DOHH2 (cell line): ENCODE measurements at regions not wholly inside any gene's neighbourhood (a gene's known extent, or its start where the extent isn't known, plus 50 kb on each side); places are given as distances from the start of the nearest gene placed in this dataset.
A peak's percentile ranks its signal among the peaks of the same experiment; 100 is the strongest.

Experiments
- H3F3A ChIP-seq: fragments of 200-600 bp; sonication (generic), shearing (Covaris generic); 2 replicates; pipeline ENCODE4 v1.6.0; 2016; ENCODE audit warnings: antibody characterized with exemption, mild to moderate bottlenecking; ENCODE audit not compliant: control insufficient read depth, insufficient read depth
- H3K27ac ChIP-seq: fragments of 200-600 bp; sonication (generic); 2 replicates; pipeline ENCODE4 v1.5.1; 2014; ENCODE audit warnings: low read depth, mild to moderate bottlenecking, low read length, moderate library complexity
- H3K27me3 ChIP-seq: fragments of 200-600 bp; sonication (generic); 2 replicates; pipeline ENCODE4 v1.6.1; 2014; ENCODE audit warnings: mild to moderate bottlenecking, low read length, mixed read lengths; ENCODE audit not compliant: control insufficient read depth
- H3K36me3 ChIP-seq: fragments of 200-600 bp; sonication (generic); 2 replicates; pipeline ENCODE4 v1.6.1; 2014; ENCODE audit warnings: mild to moderate bottlenecking, low read length, moderate library complexity, mixed read lengths; ENCODE audit not compliant: control insufficient read depth
- H3K4me1 ChIP-seq: fragments of 200-600 bp; sonication (generic); 2 replicates; pipeline ENCODE4 v1.6.1; 2014; ENCODE audit warnings: mild to moderate bottlenecking, low read length, mixed read lengths; ENCODE audit not compliant: control insufficient read depth
- H3K4me2 ChIP-seq: fragments of 200-600 bp; sonication (generic); 2 replicates; pipeline ENCODE4 v1.6.0; 2014; ENCODE audit warnings: mild to moderate bottlenecking, low read length, moderate library complexity
- H3K4me3 ChIP-seq: fragments of 200-600 bp; sonication (generic); 2 replicates; pipeline ENCODE4 v1.5.1; 2014; ENCODE audit warnings: mild to moderate bottlenecking, low read length, mixed read lengths
- H3K79me2 ChIP-seq: fragments of 200-600 bp; sonication (generic); 2 replicates; pipeline ENCODE4 v1.6.1; 2014; ENCODE audit warnings: mild to moderate bottlenecking, low read length, mixed read lengths; ENCODE audit not compliant: control insufficient read depth
- H3K9me2 ChIP-seq: fragments of 200-600 bp; sonication (generic); replicated peaks from 2 replicates; pipeline ENCODE4 v1.6.1; 2014; ENCODE audit warnings: mild to moderate bottlenecking, low read length, mixed read lengths; ENCODE audit not compliant: control insufficient read depth
- H3K9me3 ChIP-seq: fragments of 200-600 bp; sonication (generic); 2 replicates; pipeline ENCODE4 v1.6.1; 2014; ENCODE audit warnings: antibody characterized with exemption, low read length, mixed read lengths; ENCODE audit not compliant: control insufficient read depth, insufficient read depth
- H4K20me1 ChIP-seq: fragments of 200-600 bp; sonication (generic); 2 replicates; pipeline ENCODE4 v1.6.0; 2014; ENCODE audit warnings: low read depth, mild to moderate bottlenecking, antibody characterized with exemption, low read length, moderate library complexity; ENCODE audit not compliant: control insufficient read depth, insufficient read depth
- EZH2phosphoT487 ChIP-seq: fragments of 200-600 bp; sonication (generic); IDR thresholded peaks from 2 replicates; pipeline ENCODE4 v1.6.1; 2017; ENCODE audit warnings: borderline replicate concordance, mild to moderate bottlenecking, antibody characterized with exemption, low read length, moderate library complexity, mixed read lengths
- TF ChIP-seq, protein P1 (sequence below): fragments of 200-600 bp; sonication (generic); IDR thresholded peaks from one replicate; pipeline ENCODE4 v1.5.1; 2014; ENCODE audit warnings: antibody characterized with exemption, mild to moderate bottlenecking, low read depth, low read length; ENCODE audit not compliant: poor library complexity, severe bottlenecking

- H3K27ac ChIP-seq = no peak overlapping the region
Measured at GRCh38 chrX:30085571-30085970, 129.8 kb upstream of the MAGEB2 start.

GRCh38 chrX:30111431-30111830 lies 103.9 kb upstream of the MAGEB2 start:
- TF ChIP-seq EZH2phosphoT487 = no peak
- TF ChIP-seq, protein P1, sequence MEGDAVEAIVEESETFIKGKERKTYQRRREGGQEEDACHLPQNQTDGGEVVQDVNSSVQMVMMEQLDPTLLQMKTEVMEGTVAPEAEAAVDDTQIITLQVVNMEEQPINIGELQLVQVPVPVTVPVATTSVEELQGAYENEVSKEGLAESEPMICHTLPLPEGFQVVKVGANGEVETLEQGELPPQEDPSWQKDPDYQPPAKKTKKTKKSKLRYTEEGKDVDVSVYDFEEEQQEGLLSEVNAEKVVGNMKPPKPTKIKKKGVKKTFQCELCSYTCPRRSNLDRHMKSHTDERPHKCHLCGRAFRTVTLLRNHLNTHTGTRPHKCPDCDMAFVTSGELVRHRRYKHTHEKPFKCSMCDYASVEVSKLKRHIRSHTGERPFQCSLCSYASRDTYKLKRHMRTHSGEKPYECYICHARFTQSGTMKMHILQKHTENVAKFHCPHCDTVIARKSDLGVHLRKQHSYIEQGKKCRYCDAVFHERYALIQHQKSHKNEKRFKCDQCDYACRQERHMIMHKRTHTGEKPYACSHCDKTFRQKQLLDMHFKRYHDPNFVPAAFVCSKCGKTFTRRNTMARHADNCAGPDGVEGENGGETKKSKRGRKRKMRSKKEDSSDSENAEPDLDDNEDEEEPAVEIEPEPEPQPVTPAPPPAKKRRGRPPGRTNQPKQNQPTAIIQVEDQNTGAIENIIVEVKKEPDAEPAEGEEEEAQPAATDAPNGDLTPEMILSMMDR = no peak

More at GRCh38 chrX:30085571-30085970, 129.8 kb upstream of the MAGEB2 start:
- Histone ChIP-seq H4K20me1 (no peaks in the 10 kb centered on the region), H3K9me2 (no peaks in the 10 kb centered on the region), H3F3A (no peaks in the 10 kb centered on the region), H3K4me1 (no peaks in the 10 kb centered on the region), H3K9me3 (no peaks in the 10 kb centered on the region), H3K4me3 (no peak overlapping the region), H3K79me2 (no peaks in the 10 kb centered on the region), H3K4me2 (no peak overlapping the region), H3K27me3 (no peaks in the 10 kb centered on the region), H3K36me3 (no peaks in the 10 kb centered on the region)
- TF ChIP-seq EZH2phosphoT487 = no peak
- TF ChIP-seq, protein P1 = no peak

GRCh38 chrX:30141966-30142365 lies 73.4 kb upstream of the MAGEB2 start:
- H3K27ac ChIP-seq = no peak overlapping the region
- no peaks in the 10 kb centered on the region for H3K27me3 ChIP-seq
- no peaks in the 10 kb centered on the region for H3K4me1 ChIP-seq
- H3K4me2 ChIP-seq = no peak overlapping the region
- H3F3A ChIP-seq = no peaks in the 10 kb centered on the region
- no peaks in the 10 kb centered on the region for H3K9me2 ChIP-seq
- no peaks in the 10 kb centered on the region for H3K9me3 ChIP-seq
- no peaks in the 10 kb centered on the region for H3K36me3 ChIP-seq
- H3K4me3 ChIP-seq = no peak overlapping the region
- no peak for TF ChIP-seq EZH2phosphoT487
- TF ChIP-seq, protein P1 = peak; percentile 27
- no peaks in the 10 kb centered on the region for H4K20me1 ChIP-seq
- no peaks in the 10 kb centered on the region for H3K79me2 ChIP-seq

More at GRCh38 chrX:30111431-30111830, 103.9 kb upstream of the MAGEB2 start:
- Histone ChIP-seq H4K20me1 (no peaks in the 10 kb centered on the region), H3K9me3 (no peaks in the 10 kb centered on the region), H3K27ac (no peak overlapping the region), H3K36me3 (no peaks in the 10 kb centered on the region), H3F3A (no peaks in the 10 kb centered on the region), H3K9me2 (no peaks in the 10 kb centered on the region), H3K4me3 (no peak overlapping the region), H3K27me3 (no peaks in the 10 kb centered on the region), H3K79me2 (no peaks in the 10 kb centered on the region), H3K4me2 (no peak overlapping the region), H3K4me1 (no peaks in the 10 kb centered on the region)
